ENCODE measurements at regions not wholly inside any gene's neighbourhood (a gene's known extent, or its start where the extent isn't known, plus 50 kb on each side); places are given as distances from the start of the nearest gene placed in this dataset.

DNA sequence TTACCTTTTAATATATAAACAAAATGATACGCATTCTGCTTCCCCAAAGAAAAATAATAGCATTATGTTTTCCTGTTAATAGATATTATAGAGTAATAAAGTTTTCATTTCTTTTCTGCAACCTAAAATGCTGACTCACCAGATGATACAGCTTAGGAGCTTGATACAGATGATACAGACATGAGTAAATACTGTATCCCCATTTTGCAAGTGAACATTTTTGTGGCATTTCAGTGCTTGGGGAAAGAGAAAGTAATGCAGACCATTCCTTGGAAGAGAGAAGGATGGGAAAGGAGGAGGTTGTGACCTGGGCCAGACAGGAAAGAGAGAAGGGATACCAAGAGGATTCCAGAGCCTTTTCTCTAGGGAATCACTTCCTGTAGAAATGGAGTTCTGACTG is 97.5 kb upstream of the FSHR start:
- TF ChIP-seq, protein P1, sequence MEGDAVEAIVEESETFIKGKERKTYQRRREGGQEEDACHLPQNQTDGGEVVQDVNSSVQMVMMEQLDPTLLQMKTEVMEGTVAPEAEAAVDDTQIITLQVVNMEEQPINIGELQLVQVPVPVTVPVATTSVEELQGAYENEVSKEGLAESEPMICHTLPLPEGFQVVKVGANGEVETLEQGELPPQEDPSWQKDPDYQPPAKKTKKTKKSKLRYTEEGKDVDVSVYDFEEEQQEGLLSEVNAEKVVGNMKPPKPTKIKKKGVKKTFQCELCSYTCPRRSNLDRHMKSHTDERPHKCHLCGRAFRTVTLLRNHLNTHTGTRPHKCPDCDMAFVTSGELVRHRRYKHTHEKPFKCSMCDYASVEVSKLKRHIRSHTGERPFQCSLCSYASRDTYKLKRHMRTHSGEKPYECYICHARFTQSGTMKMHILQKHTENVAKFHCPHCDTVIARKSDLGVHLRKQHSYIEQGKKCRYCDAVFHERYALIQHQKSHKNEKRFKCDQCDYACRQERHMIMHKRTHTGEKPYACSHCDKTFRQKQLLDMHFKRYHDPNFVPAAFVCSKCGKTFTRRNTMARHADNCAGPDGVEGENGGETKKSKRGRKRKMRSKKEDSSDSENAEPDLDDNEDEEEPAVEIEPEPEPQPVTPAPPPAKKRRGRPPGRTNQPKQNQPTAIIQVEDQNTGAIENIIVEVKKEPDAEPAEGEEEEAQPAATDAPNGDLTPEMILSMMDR (IDR thresholded peaks at IDR 0.05) = no peak
- TF ChIP-seq POLR2A (IDR thresholded peaks at IDR 0.05) = no peak
